ENCODE measurements at regions not wholly inside any gene's neighbourhood (a gene's known extent, or its start where the extent isn't known, plus 50 kb on each side); places are given as distances from the start of the nearest gene placed in this dataset.

DNA sequence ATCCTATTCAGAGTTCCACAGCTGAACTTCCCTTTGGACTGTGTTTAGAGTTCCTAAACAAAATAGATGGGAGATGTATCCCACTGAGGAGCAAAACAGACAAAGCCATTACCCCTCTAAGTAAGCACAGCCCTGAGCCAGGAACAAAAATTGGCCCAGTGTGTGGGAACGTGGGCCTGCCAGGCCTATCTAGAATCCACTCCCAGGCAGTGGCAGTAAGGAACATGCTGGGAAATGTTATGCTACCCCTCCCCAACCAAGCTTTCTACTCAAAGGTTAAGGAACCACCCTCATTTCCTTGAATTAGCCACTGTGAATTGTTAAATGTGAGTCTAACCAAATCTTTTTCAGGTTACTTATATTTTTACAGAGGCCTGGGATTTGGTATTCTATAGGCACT is 405.1 kb upstream of the PTGER4 start:
- no peak for TF ChIP-seq CTCF (IDR thresholded peaks at IDR 0.05)
- H3K27ac Mint-ChIP-seq (ENCODE audit: unreplicated experiment), result no peak overlapping the region
- no peaks in the 10 kb centered on the region for H3K9me3 Mint-ChIP-seq (ENCODE audit: low read depth)
- no peak overlapping the region for H3K4me3 Mint-ChIP-seq (ENCODE audit: unreplicated experiment)
- peaks cover 4% of the 10 kb centered on the region for H3K27me3 Mint-ChIP-seq (ENCODE audit: low read depth)
- peaks cover 14% of the 10 kb centered on the region for H3K4me1 Mint-ChIP-seq (ENCODE audit: low read depth)
- DNase-seq (ENCODE audit: low spot score), result no peak
- H3K36me3 Mint-ChIP-seq (ENCODE audit: low read depth), result no peaks in the 10 kb centered on the region

- Mint-ChIP-seq H3K9me3 (ENCODE audit: low read depth) (no peaks in the 10 kb centered on the region), H3K27me3 (ENCODE audit: low read depth) (peaks cover 4% of the 10 kb centered on the region), H3K27ac (ENCODE audit: unreplicated experiment) (no peak overlapping the region), H3K4me1 (ENCODE audit: low read depth) (peaks cover 8% of the 10 kb centered on the region), H3K4me3 (ENCODE audit: unreplicated experiment) (no peak overlapping the region), H3K36me3 (ENCODE audit: low read depth) (no peaks in the 10 kb centered on the region)
- no peak for TF ChIP-seq CTCF (IDR thresholded peaks at IDR 0.05)
- no peak for DNase-seq (ENCODE audit: low spot score)
These were observed 405.8 kb upstream of the PTGER4 start for GRCh38 chr5:40273936-40274335.

- Mint-ChIP-seq H3K27ac (ENCODE audit: unreplicated experiment) (no peak overlapping the region), H3K36me3 (ENCODE audit: low read depth) (no peaks in the 10 kb centered on the region)
These were observed 408.2 kb upstream of the PTGER4 start for GRCh38 chr5:40271476-40271875.

DNA sequence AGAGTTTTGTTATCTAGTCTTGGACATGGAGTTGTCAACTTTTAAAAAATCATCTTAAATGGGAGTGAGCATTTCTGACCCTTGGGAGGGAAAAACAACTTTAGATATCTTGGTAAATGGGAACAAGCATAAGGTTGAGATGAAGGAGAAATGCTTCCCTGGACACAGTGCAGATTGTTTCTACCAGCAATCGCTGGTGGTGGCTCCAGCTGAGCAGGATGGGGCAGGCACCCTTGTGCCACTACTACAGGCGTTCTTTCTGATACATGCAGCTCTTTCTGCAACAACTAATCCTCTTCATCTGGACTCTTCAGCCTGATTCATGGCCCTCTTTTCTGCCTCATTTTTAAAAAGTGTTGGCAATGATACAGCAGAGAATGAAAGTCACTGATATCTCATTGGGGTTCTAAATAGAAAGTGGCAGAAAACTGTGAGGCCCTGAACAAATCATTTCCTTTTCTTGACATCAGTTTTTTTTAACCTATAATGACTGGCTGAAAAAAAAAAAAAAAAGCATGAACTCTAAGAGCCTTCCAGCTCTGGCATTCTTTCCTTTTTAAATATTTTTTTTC is 409.4 kb upstream of the PTGER4 start:
- no peak for TF ChIP-seq CTCF (IDR thresholded peaks at IDR 0.05)
- Mint-ChIP-seq H3K36me3 (ENCODE audit: low read depth) (no peaks in the 10 kb centered on the region), H3K27ac (ENCODE audit: unreplicated experiment) (no peak overlapping the region), H3K4me3 (ENCODE audit: unreplicated experiment) (no peak overlapping the region), H3K27me3 (ENCODE audit: low read depth) (peaks cover 4% of the 10 kb centered on the region), H3K9me3 (ENCODE audit: low read depth) (no peaks in the 10 kb centered on the region), H3K4me1 (ENCODE audit: low read depth) (no peaks in the 10 kb centered on the region)
- DNase-seq (ENCODE audit: low spot score), result no peak

More at GRCh38 chr5:40271476-40271875, 408.2 kb upstream of the PTGER4 start:
- no peaks in the 10 kb centered on the region for H3K9me3 Mint-ChIP-seq (ENCODE audit: low read depth)
- H3K4me1 Mint-ChIP-seq (ENCODE audit: low read depth), result no peaks in the 10 kb centered on the region
- no peak for DNase-seq (ENCODE audit: low spot score)
- no peak overlapping the region for H3K4me3 Mint-ChIP-seq (ENCODE audit: unreplicated experiment)
- no peak for TF ChIP-seq CTCF (IDR thresholded peaks at IDR 0.05)
- H3K27me3 Mint-ChIP-seq (ENCODE audit: low read depth), result peaks cover 5% of the 10 kb centered on the region

DNA sequence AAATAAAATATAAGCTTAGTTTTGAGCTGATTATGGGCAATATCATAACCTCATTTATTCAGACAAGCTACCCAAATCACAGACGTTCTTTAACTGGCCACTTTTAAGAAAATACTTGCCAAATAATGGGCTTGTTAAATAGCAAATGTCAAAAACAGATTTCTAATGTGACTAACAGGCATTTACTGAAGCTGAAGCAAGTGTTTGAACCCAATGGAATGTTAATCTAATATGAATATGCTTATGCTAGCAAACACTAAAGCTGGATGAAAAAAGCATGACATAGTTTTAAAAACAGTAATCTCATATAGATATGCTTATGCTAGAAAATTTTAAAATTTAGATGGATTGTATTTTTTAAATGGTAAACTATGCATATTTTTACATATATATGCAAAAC is 411.6 kb upstream of the PTGER4 start:
- no peak overlapping the region for H3K27ac Mint-ChIP-seq (ENCODE audit: unreplicated experiment)
- H3K27me3 Mint-ChIP-seq (ENCODE audit: low read depth), result peaks cover 13% of the 10 kb centered on the region
- H3K9me3 Mint-ChIP-seq (ENCODE audit: low read depth), result no peaks in the 10 kb centered on the region
- H3K36me3 Mint-ChIP-seq (ENCODE audit: low read depth), result no peaks in the 10 kb centered on the region
- DNase-seq (ENCODE audit: low spot score), result no peak
- no peaks in the 10 kb centered on the region for H3K4me1 Mint-ChIP-seq (ENCODE audit: low read depth)
- TF ChIP-seq CTCF (IDR thresholded peaks at IDR 0.05), result no peak
- H3K4me3 Mint-ChIP-seq (ENCODE audit: unreplicated experiment), result no peak overlapping the region
